ENCODE measurements at regions not wholly inside any gene's neighbourhood (a gene's known extent, or its start where the extent isn't known, plus 50 kb on each side); places are given as distances from the start of the nearest gene placed in this dataset.

GRCh38 chr5:158546748-158547147 lies 553.0 kb downstream of the EBF1 start:
- peak in 1 of 3 donors; percentile 58 for TF ChIP-seq POLR2AphosphoS5 (IDR thresholded peaks at IDR 0.05)
- TF ChIP-seq CTCF (IDR thresholded peaks at IDR 0.05) = no peak
- TF ChIP-seq POLR2A (IDR thresholded peaks at IDR 0.05) = no peak
- TF ChIP-seq EP300 (IDR thresholded peaks at IDR 0.05) = no peak
